ENCODE measurements at regions not wholly inside any gene's neighbourhood (a gene's known extent, or its start where the extent isn't known, plus 50 kb on each side); places are given as distances from the start of the nearest gene placed in this dataset.
A peak's percentile ranks its signal among the peaks of the same experiment; 100 is the strongest.

- no peak overlapping the region for H3K4me3 ChIP-seq (ENCODE audit: low read length)
- TF ChIP-seq CTCF (conservative IDR thresholded peaks at IDR 0.05; ENCODE audit: low read length) = no peak
- DNase-seq (ENCODE audit: low read depth) = peak; percentile 58
These were observed 177.2 kb upstream of the RUNX1 start for GRCh38 chr21:35226328-35226727.

- H3K4me3 ChIP-seq (ENCODE audit: low read length) = no peak overlapping the region
- TF ChIP-seq CTCF (conservative IDR thresholded peaks at IDR 0.05; ENCODE audit: low read length) = no peak
- DNase-seq (ENCODE audit: low read depth) = no peak
These were observed 176.5 kb upstream of the RUNX1 start for GRCh38 chr21:35225573-35225972.

- H3K4me3 ChIP-seq (ENCODE audit: low read length) = no peak overlapping the region
- TF ChIP-seq CTCF (conservative IDR thresholded peaks at IDR 0.05; ENCODE audit: low read length) = no peak
- no peak for DNase-seq (ENCODE audit: low read depth)
These were observed 174.5 kb upstream of the RUNX1 start for GRCh38 chr21:35223480-35224156.

GRCh38 chr21:35222541-35222941 is 173.4 kb upstream of the RUNX1 start:
- no peak overlapping the region for H3K4me3 ChIP-seq (ENCODE audit: low read length)
- DNase-seq (ENCODE audit: low read depth) = peak; percentile 22
- TF ChIP-seq CTCF (conservative IDR thresholded peaks at IDR 0.05; ENCODE audit: low read length) = no peak

- H3K4me3 ChIP-seq (ENCODE audit: low read length) = no peak overlapping the region
- DNase-seq (ENCODE audit: low read depth) = no peak
- TF ChIP-seq CTCF (conservative IDR thresholded peaks at IDR 0.05; ENCODE audit: low read length) = no peak
These were observed 172.9 kb upstream of the RUNX1 start for GRCh38 chr21:35222021-35222420.

GRCh38 chr21:35220301-35220700 is 171.2 kb upstream of the RUNX1 start:
- peak; percentile 72 for DNase-seq (ENCODE audit: low read depth)
- no peak overlapping the region for H3K4me3 ChIP-seq (ENCODE audit: low read length)

More at GRCh38 chr21:35220301-35220700, 171.2 kb upstream of the RUNX1 start:
- TF ChIP-seq CTCF (conservative IDR thresholded peaks at IDR 0.05; ENCODE audit: low read length) = no peak
